ENCODE measurements at regions not wholly inside any gene's neighbourhood (a gene's known extent, or its start where the extent isn't known, plus 50 kb on each side); places are given as distances from the start of the nearest gene placed in this dataset.

DNA sequence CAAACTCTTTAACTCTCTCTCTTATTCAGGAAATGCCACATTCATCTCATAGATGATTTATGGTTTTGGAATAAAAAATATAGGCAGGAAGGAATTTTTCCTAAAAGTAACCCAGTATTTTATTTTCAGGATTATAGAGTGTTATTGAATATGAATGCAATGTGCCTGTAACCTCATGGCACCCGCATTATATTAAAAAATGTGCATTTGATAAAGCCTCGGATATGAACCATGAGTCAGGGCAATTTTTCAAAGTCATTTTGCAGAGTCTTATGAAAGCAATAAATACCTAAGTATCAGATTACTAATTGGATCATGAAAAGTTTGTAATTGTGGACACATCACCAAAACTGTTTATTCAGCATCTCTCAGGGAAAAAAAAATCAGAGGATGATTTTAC is 573.8 kb downstream of the TSN start:
- Histone ChIP-seq H3K79me2 (ENCODE audit: insufficient read depth, low read length) (no peaks in the 10 kb centered on the region), H3K27me3 (ENCODE audit: control insufficient read depth in 2 of 2, insufficient read depth in 2 of 2, low read length in 2 of 2) (no peaks in the 10 kb centered on the region), H3K27ac (ENCODE audit: low read depth in 1 of 2, low read length in 2 of 2) (no peak overlapping the region), H3K4me3 (replicated peaks in 1 of 3; ENCODE audit: low read depth in 2 of 3, low read length in 3 of 3) (no peak overlapping the region), H3K4me1 (ENCODE audit: control insufficient read depth in 1 of 2, insufficient read depth in 2 of 2, low read length in 2 of 2) (peaks cover 0 to 4% of the 10 kb centered on the region in 2 donors), H3K4me2 (replicated peaks; ENCODE audit: extremely low read depth, low read length, poor library complexity, severe bottlenecking) (no peak overlapping the region), H2AFZ (ENCODE audit: insufficient read depth, low read depth, low read length, poor library complexity, severe bottlenecking) (no peak overlapping the region), H3K9me3 (replicated peaks in 1 of 2; ENCODE audit: control insufficient read depth in 1 of 2, insufficient read depth in 1 of 2, low read length in 2 of 2) (no peaks in the 10 kb centered on the region), H3K36me3 (replicated peaks in 1 of 2; ENCODE audit: control insufficient read depth in 1 of 2, insufficient read depth in 2 of 2, low read length in 2 of 2) (no peaks in the 10 kb centered on the region), H4K20me1 (ENCODE audit: insufficient read depth, low read length) (no peaks in the 10 kb centered on the region), H3K9ac (ENCODE audit: insufficient read depth, low read length, poor library complexity, severe bottlenecking) (no peak overlapping the region)
- no peak overlapping the region for H3K4me3 Mint-ChIP-seq
- WGBS (ENCODE audit: insufficient coverage) = no CpG with 5 or more reads among the region's 2 CpGs
- H3K27me3 Mint-ChIP-seq (ENCODE audit: low read depth in 3 of 3) = peaks cover 0 to 5% (median 5%) of the 10 kb centered on the region in 3 donors
- H3K4me1 Mint-ChIP-seq = peaks cover 7% of the 10 kb centered on the region
- no peak for DNase-seq
- intact Hi-C loops (cut with micrococcal nuclease) = no loop called here
- no peak for TF ChIP-seq CTCF (IDR thresholded peaks at IDR 0.05)
- no peaks in the 10 kb centered on the region for H3K36me3 Mint-ChIP-seq
- H3K27ac Mint-ChIP-seq = no peak overlapping the region
- H3K9me3 Mint-ChIP-seq = peaks cover 0 to 2% (median 0%) of the 10 kb centered on the region in 7 donors

DNA sequence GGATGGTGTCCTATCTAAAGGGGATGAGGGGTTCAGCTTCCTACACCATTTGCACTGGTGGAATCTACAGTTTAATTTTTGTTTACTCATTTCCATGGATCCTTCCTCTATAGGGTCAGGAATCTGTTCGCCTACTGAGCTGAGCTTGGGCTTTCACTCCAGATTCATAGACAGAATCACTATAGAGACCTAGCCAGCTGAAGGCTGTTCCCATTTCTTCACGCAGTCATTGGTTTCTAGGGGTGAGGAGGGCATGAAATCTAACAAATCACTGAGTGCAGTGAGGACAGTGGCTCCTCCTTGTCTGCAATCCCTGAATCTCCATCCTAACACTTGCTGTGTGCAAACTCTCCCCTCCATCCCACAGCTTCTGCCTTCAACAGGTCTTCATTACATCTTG is 578.5 kb downstream of the TSN start:
- H3K9me3 ChIP-seq (replicated peaks in 1 of 2; ENCODE audit: control insufficient read depth in 1 of 2, insufficient read depth in 1 of 2, low read length in 2 of 2) = peaks cover 0 to 2% of the 10 kb centered on the region in 2 donors
- Mint-ChIP-seq H3K27ac (peak overlapping the region in 1 of 7 donors; percentile 35), H3K36me3 (no peaks in the 10 kb centered on the region), H3K4me1 (no peaks in the 10 kb centered on the region), H3K4me3 (no peak overlapping the region), H3K27me3 (ENCODE audit: low read depth in 3 of 3) (peaks cover 0 to 1% (median 0%) of the 10 kb centered on the region in 3 donors), H3K9me3 (peaks cover 0 to 6% (median 2%) of the 10 kb centered on the region in 7 donors)
- no CpG with 5 or more reads among the region's 2 CpGs for WGBS (ENCODE audit: insufficient coverage)
- DNase-seq = no peak
- TF ChIP-seq CTCF (IDR thresholded peaks at IDR 0.05) = no peak
- H3K36me3 ChIP-seq (replicated peaks in 1 of 2; ENCODE audit: control insufficient read depth in 1 of 2, insufficient read depth in 2 of 2, low read length in 2 of 2) = no peaks in the 10 kb centered on the region
- H3K27me3 ChIP-seq (ENCODE audit: control insufficient read depth in 2 of 2, insufficient read depth in 2 of 2, low read length in 2 of 2) = no peaks in the 10 kb centered on the region
- H2AFZ ChIP-seq (ENCODE audit: insufficient read depth, low read depth, low read length, poor library complexity, severe bottlenecking) = no peak overlapping the region
- no peak overlapping the region for H3K4me3 ChIP-seq (replicated peaks in 1 of 3; ENCODE audit: low read depth in 2 of 3, low read length in 3 of 3)
- no peaks in the 10 kb centered on the region for H3K79me2 ChIP-seq (ENCODE audit: insufficient read depth, low read length)
- intact Hi-C loops (cut with micrococcal nuclease) = no loop called here
- no peak overlapping the region for H3K9ac ChIP-seq (ENCODE audit: insufficient read depth, low read length, poor library complexity, severe bottlenecking)
- no peak overlapping the region for H3K4me2 ChIP-seq (replicated peaks; ENCODE audit: extremely low read depth, low read length, poor library complexity, severe bottlenecking)
- H3K4me1 ChIP-seq (ENCODE audit: control insufficient read depth in 1 of 2, insufficient read depth in 2 of 2, low read length in 2 of 2) = no peaks in the 10 kb centered on the region
- H4K20me1 ChIP-seq (ENCODE audit: insufficient read depth, low read length) = no peaks in the 10 kb centered on the region
- H3K27ac ChIP-seq (ENCODE audit: low read depth in 1 of 2, low read length in 2 of 2) = no peak overlapping the region
